GM18951 (cell line): ENCODE measurements at regions not wholly inside any gene's neighbourhood (a gene's known extent, or its start where the extent isn't known, plus 50 kb on each side); places are given as distances from the start of the nearest gene placed in this dataset.

Experiments
- POLR2A ChIP-seq: IDR thresholded peaks from 4 replicates; pipeline ENCODE4 v1.6.1; 2011; ENCODE audit warnings: mild to moderate bottlenecking; ENCODE audit not compliant: insufficient read length, insufficient read depth; ENCODE audit errors: extremely low read depth
- in situ Hi-C: fragments of 300-500 bp; cut with MboI; formaldehyde crosslinking; loops from one replicate; pipeline ENCODE4 v1.12.0; 2022; ENCODE audit warnings: low sequenced_read_pairs, mixed read lengths, inconsistent platforms; ENCODE audit not compliant: unreplicated experiment

DNA sequence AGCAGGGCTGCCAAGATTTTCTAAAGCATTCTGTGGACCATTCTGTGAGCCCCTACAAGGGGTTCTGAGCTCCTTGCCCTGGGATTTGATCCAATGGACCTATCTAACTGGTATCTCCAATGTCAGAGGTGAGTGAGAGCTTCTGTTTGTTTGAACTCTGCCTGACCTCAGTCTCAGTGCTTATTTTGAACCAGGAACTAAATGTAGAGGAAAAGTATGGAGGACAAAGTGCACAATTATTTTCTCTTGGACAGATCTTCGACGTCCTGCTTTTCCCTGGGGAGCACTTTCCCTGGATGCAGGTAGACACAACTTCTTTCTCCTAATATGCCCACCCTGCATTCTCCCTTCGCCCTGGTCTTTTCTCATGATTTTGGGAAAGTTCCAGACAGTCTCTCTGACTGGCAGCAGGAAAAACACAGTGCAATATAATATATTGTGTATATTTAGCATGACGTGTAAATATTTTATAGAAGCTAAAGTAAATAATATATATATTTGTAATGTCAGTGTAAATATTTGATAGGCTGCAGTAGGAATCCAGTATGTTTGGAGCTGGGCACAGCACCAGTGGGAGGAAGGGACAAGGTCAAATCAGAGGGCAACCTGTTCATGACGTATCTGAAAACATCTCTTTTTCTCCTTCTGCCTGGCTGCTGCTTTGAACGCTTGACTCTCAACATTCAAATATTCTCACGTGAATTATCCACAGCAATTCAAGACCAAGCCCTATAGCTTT is 184.0 kb upstream of the LYZL1 start:
- TF ChIP-seq POLR2A = no peak
- in situ Hi-C loops = no loop called here

DNA sequence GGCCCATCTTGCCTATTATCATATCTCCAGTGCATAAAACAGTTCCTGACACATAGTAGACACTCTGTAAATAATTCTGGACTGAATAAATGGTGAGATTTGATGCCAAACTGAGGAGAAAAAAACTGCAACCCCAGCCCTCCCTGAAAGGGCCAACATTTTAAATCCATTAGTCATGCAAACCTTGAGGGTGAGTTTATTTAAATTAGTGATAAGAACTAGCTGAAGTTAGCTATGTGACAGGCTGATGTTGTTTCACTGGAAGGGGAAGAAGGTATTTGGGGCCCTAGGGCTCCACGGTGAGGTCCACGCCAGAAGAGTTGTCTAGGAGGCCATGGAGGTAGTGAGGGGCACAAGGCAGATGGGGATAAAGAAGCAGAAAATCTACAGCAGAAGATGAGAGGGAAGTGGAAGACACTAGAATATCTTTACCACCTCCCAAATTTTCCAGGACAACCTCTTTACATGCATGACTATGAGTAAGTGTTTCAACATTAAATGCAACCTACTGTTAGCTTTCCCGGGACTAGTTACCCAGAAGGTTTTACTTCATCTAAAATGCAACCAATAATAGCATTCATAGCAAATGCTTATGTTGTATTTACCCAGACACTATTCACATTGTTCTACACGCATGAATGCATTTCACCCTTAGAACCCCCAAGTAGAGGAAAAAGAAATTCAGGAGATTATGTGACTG is 183.2 kb upstream of the LYZL1 start:
- in situ Hi-C loops = no loop called here
- no peak for TF ChIP-seq POLR2A

GRCh38 chr10:29106287-29106686 is 182.6 kb upstream of the LYZL1 start:
- in situ Hi-C loops = no loop called here
- no peak for TF ChIP-seq POLR2A

DNA sequence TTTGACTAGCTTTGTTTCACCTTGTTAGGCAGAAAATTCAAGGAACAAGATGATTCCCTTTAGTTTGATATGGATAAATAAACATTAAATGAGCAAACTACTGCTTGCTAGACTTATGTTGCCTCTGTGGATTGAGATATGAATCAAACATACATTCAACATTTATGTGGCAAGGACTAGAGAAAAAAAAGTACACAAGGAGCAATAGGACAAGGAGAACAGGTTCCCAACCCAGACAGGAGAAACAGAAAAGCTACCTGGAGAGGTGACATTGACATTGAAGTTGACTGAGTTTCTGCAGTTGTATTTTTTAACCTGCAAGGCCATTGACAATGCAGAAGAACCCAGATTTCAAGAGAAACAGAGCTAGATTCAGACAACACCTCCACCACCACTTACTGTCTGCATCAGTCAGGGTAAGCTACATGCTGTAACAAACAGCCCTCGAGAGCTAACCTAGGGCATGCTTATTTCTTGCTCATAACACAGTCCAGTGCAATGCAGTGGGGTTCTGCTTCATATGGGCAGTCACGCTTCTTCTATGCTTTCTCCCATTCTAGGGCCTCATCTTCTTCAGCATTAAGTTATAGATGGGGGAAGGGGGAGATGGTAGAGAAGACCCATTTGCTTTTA is 180.9 kb upstream of the LYZL1 start:
- in situ Hi-C loops = no loop called here
- no peak for TF ChIP-seq POLR2A

DNA sequence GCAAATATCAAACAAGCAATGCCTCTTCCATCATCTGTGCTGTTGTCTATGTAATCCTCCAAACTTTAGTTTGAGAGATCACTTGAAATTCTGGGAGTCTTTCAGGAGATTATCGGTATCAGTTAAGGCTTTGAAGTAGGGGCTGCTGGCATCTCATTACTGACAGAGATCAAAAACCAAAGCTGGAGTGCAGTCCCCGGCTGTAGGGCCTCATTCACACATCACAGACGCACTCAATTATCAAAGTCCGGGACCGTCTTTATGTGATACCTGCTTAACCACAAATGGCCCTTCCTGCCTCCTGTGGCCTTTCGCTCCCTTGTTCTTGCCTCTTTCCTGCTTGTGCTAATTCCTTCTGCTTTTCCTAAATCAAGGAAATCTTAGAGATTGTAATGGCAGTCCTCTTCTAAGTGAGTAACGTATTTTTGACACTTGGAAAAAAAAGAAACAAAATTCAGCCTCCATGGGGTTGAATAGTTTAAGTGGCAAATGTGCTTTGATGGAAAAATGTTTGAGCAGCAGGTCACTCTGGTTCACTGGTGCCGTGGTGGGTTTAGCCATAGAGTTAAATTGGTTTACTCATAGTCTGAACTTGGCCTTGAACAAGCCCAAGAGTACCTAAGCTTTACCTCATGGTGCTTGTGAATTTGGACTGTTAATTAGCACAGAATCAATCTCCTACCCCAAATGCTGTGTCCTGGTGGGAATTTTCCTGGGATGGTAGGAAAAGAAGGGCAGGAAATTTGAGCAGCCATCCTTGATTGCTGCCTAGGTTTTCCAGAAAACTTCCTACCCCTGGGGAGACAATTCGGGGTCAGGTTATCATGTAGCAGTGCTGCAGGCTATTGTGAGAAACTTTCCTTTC is 178.9 kb upstream of the LYZL1 start:
- in situ Hi-C loops = no loop called here

DNA sequence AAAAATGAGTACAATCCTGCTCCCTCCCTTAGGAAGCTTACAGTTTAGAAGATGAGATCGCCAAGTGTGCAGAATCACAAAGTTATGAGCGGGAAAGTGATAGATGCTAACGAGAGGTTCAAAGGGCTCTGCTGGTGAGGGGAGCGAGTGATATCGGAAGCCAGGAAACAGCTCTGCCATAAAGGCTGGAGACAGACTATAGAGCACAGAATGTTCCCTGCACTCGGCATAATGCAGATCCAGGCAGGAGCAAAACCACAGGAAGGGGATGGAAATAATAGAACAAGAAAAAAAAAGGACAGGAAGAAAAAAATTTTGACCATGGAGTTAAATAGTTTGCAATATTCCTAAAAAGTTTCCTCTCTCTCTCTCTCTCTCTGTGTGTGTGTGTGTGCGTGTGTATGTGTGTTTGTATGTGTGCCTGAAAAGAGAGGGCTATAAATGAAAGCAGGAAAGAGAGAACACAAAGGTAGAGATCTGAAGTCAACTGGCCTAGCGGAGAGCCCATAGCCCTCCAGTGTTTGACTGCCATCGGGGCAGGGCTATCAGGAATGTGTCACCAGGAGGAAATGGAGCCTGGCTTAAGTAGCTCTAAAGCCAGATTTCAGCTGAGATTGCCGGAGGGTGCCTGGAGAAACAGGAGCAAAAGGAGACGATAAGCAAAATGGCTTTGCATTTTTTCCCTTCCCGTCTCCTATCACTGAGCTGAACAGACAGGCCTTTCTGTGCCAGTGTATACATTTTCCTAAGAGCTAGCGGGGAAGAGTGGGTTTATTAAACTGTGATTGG is 175.8 kb upstream of the LYZL1 start:
- TF ChIP-seq POLR2A = no peak
- in situ Hi-C loops = no loop called here

More for the DNA sequence above, 178.9 kb upstream of the LYZL1 start:
- no peak for TF ChIP-seq POLR2A

DNA sequence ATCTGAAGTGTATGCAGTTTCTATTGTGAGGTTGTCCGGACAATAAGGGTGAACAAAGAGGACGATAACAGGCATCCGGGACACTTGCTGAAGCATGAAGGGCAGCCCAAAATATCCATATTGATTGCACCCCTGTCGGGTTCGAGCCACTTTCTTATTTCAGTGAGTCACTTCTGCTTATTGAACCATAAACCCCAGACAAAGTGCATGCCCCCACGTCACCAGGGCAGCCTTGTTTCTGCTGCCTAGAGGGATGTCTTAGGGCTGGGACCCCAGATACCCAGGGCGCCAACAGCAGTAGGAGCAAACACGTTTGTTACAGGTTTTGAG is 175.3 kb upstream of the LYZL1 start:
- in situ Hi-C loops = no loop called here
- no peak for TF ChIP-seq POLR2A

- in situ Hi-C loops = no loop called here
- TF ChIP-seq POLR2A = no peak
These were observed 174.7 kb upstream of the LYZL1 start for GRCh38 chr10:29114141-29114540.

DNA sequence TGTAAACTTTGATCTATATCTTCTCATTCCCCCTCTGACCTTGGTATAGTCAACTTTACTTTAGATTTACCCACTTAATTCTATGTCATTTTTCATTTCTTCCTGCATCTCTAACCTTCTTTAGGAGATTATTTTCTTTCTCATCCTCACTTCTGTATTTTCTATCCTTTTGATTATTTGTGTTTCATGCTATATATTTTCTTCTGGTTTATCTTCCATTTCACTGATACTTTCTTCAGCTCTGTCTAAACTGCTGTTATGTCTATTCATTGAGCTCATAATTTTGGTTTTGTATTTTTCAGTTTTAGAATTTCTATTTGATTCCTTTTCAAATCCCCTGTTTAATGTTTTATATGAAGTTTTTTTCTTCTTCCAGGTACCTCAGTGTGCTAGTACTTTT is 171.1 kb upstream of the LYZL1 start:
- in situ Hi-C loops = no loop called here
- no peak for TF ChIP-seq POLR2A

GRCh38 chr10:29119374-29119773 is 169.5 kb upstream of the LYZL1 start:
- in situ Hi-C loops = no loop called here
- TF ChIP-seq POLR2A = no peak

DNA sequence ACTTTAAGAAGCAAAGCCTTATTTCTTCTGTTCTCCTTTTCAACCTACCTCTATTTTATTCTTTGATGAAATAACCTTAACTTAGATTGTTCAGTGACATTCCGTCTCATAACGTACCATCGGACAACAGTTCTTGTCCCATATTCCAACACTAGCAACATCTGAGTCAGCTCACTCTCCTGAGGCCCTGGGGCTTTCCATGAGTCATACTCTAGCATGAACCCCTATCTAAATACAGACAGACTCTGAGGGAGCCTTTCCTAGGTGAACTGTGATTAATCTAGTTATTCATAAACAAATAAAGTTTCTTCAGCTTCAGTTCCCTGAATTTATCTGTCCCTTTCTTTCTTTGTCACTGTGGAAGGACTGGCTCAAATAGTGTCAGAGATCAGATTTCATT is 168.7 kb upstream of the LYZL1 start:
- no peak for TF ChIP-seq POLR2A
- in situ Hi-C loops = no loop called here

DNA sequence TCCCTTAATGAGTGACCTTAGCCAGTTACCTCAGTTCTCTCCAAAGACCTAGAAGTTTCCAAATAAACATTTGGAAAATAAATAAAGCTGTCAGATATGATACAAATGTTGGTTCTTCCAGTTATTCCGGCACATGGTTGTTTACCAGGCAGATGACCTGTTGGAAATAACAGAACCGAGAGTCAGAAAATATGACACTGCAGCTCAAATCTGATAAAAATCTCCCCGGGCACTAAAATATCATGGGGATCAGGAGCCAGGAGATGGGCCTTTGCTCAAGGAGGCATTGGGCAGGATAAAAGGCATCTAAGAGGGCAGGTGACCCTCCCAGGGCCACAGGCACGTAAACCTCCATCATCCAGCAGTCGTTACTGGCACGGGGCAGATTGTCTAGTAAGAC is 164.0 kb upstream of the LYZL1 start:
- no peak for TF ChIP-seq POLR2A
- in situ Hi-C loops = loop anchor here (25.0 kb wide), 1 partner anchor 463 kb away; no protein-coding TSS in a partner anchor
